ENCODE measurements at regions not wholly inside any gene's neighbourhood (a gene's known extent, or its start where the extent isn't known, plus 50 kb on each side); places are given as distances from the start of the nearest gene placed in this dataset.

- no peak overlapping the region for H3K4me3 ChIP-seq (ENCODE audit: extremely low read depth, insufficient read depth, low read length, poor library complexity, severe bottlenecking)
- no peaks in the 10 kb centered on the region for H3K4me1 ChIP-seq (ENCODE audit: control insufficient read depth, insufficient read depth, low read length, poor library complexity, severe bottlenecking)
- H3K9me3 ChIP-seq (ENCODE audit: control insufficient read depth, low read length): peaks cover 4% of the 10 kb centered on the region
- H3K36me3 ChIP-seq (ENCODE audit: control insufficient read depth, insufficient read depth, low read length): no peaks in the 10 kb centered on the region
- 100% methylated on average over 1 of the region's 2 CpGs; no CpG with 5 or more reads in 1 of the 2 experiments for WGBS, 2 experiments (ENCODE audit: insufficient coverage in 2 of 2)
- H3K27ac ChIP-seq (ENCODE audit: low read depth, low read length, severe bottlenecking): no peak overlapping the region
These were observed 1145.3 kb downstream of the OTOL1 start for GRCh38 chr3:162641907-162642306.

GRCh38 chr3:162643245-162643644 is 1146.6 kb downstream of the OTOL1 start:
- Histone ChIP-seq H3K9me3 (ENCODE audit: control insufficient read depth, low read length) (peaks cover 12% of the 10 kb centered on the region), H3K4me3 (ENCODE audit: extremely low read depth, insufficient read depth, low read length, poor library complexity, severe bottlenecking) (no peak overlapping the region), H3K27ac (ENCODE audit: low read depth, low read length, severe bottlenecking) (no peak overlapping the region), H3K36me3 (ENCODE audit: control insufficient read depth, insufficient read depth, low read length) (no peaks in the 10 kb centered on the region), H3K4me1 (ENCODE audit: control insufficient read depth, insufficient read depth, low read length, poor library complexity, severe bottlenecking) (no peaks in the 10 kb centered on the region)
- WGBS, 2 experiments (ENCODE audit: insufficient coverage in 2 of 2): no CpG with 5 or more reads among the region's 2 CpGs

GRCh38 chr3:162647321-162647720 is 1150.7 kb downstream of the OTOL1 start:
- Histone ChIP-seq H3K4me3 (ENCODE audit: extremely low read depth, insufficient read depth, low read length, poor library complexity, severe bottlenecking) (no peak overlapping the region), H3K27ac (ENCODE audit: low read depth, low read length, severe bottlenecking) (no peak overlapping the region), H3K36me3 (ENCODE audit: control insufficient read depth, insufficient read depth, low read length) (no peaks in the 10 kb centered on the region), H3K9me3 (ENCODE audit: control insufficient read depth, low read length) (peaks cover 12% of the 10 kb centered on the region), H3K4me1 (ENCODE audit: control insufficient read depth, insufficient read depth, low read length, poor library complexity, severe bottlenecking) (no peaks in the 10 kb centered on the region)
- WGBS, 2 experiments (ENCODE audit: insufficient coverage in 2 of 2): 0 to 46% methylated on average over 1 to 2 of the region's 2 CpGs

GRCh38 chr3:162658003-162658402 is 1161.4 kb downstream of the OTOL1 start:
- peaks cover 5% of the 10 kb centered on the region for H3K9me3 ChIP-seq (ENCODE audit: control insufficient read depth, low read length)
- WGBS, 2 experiments (ENCODE audit: insufficient coverage in 2 of 2): no CpG with 5 or more reads among the region's 1 CpG
- no peaks in the 10 kb centered on the region for H3K36me3 ChIP-seq (ENCODE audit: control insufficient read depth, insufficient read depth, low read length)
- no peak overlapping the region for H3K27ac ChIP-seq (ENCODE audit: low read depth, low read length, severe bottlenecking)
- no peak overlapping the region for H3K4me3 ChIP-seq (ENCODE audit: extremely low read depth, insufficient read depth, low read length, poor library complexity, severe bottlenecking)
- H3K4me1 ChIP-seq (ENCODE audit: control insufficient read depth, insufficient read depth, low read length, poor library complexity, severe bottlenecking): no peaks in the 10 kb centered on the region

- Histone ChIP-seq H3K27ac (ENCODE audit: low read depth, low read length, severe bottlenecking) (no peak overlapping the region), H3K36me3 (ENCODE audit: control insufficient read depth, insufficient read depth, low read length) (no peaks in the 10 kb centered on the region), H3K4me3 (ENCODE audit: extremely low read depth, insufficient read depth, low read length, poor library complexity, severe bottlenecking) (no peak overlapping the region), H3K9me3 (ENCODE audit: control insufficient read depth, low read length) (no peaks in the 10 kb centered on the region), H3K4me1 (ENCODE audit: control insufficient read depth, insufficient read depth, low read length, poor library complexity, severe bottlenecking) (no peaks in the 10 kb centered on the region)
- no CpG with 5 or more reads among the region's 1 CpG for WGBS, 2 experiments (ENCODE audit: insufficient coverage in 2 of 2)
These were observed 1169.2 kb downstream of the OTOL1 start for GRCh38 chr3:162665684-162666391.

- Histone ChIP-seq H3K9me3 (ENCODE audit: control insufficient read depth, low read length) (no peaks in the 10 kb centered on the region), H3K36me3 (ENCODE audit: control insufficient read depth, insufficient read depth, low read length) (no peaks in the 10 kb centered on the region), H3K4me1 (ENCODE audit: control insufficient read depth, insufficient read depth, low read length, poor library complexity, severe bottlenecking) (no peaks in the 10 kb centered on the region), H3K27ac (ENCODE audit: low read depth, low read length, severe bottlenecking) (no peak overlapping the region), H3K4me3 (ENCODE audit: extremely low read depth, insufficient read depth, low read length, poor library complexity, severe bottlenecking) (no peak overlapping the region)
- WGBS, 2 experiments (ENCODE audit: insufficient coverage in 2 of 2): 94 to 96% methylated on average over 6 to 9 of the region's 10 CpGs
These were observed 1170.2 kb downstream of the OTOL1 start for GRCh38 chr3:162666835-162667234.

GRCh38 chr3:162670181-162670580 is 1173.6 kb downstream of the OTOL1 start:
- Histone ChIP-seq H3K4me1 (ENCODE audit: control insufficient read depth, insufficient read depth, low read length, poor library complexity, severe bottlenecking) (no peaks in the 10 kb centered on the region), H3K36me3 (ENCODE audit: control insufficient read depth, insufficient read depth, low read length) (no peaks in the 10 kb centered on the region), H3K27ac (ENCODE audit: low read depth, low read length, severe bottlenecking) (no peak overlapping the region), H3K9me3 (ENCODE audit: control insufficient read depth, low read length) (no peaks in the 10 kb centered on the region), H3K4me3 (ENCODE audit: extremely low read depth, insufficient read depth, low read length, poor library complexity, severe bottlenecking) (no peak overlapping the region)

GRCh38 chr3:162677475-162677874 is 1180.9 kb downstream of the OTOL1 start:
- H3K9me3 ChIP-seq (ENCODE audit: control insufficient read depth, low read length): no peaks in the 10 kb centered on the region
- H3K4me1 ChIP-seq (ENCODE audit: control insufficient read depth, insufficient read depth, low read length, poor library complexity, severe bottlenecking): no peaks in the 10 kb centered on the region
- WGBS, 2 experiments (ENCODE audit: insufficient coverage in 2 of 2): no CpG with 5 or more reads among the region's 1 CpG
- H3K36me3 ChIP-seq (ENCODE audit: control insufficient read depth, insufficient read depth, low read length): no peaks in the 10 kb centered on the region
- H3K27ac ChIP-seq (ENCODE audit: low read depth, low read length, severe bottlenecking): no peak overlapping the region
- H3K4me3 ChIP-seq (ENCODE audit: extremely low read depth, insufficient read depth, low read length, poor library complexity, severe bottlenecking): no peak overlapping the region

- H3K36me3 ChIP-seq (ENCODE audit: control insufficient read depth, insufficient read depth, low read length): no peaks in the 10 kb centered on the region
- 100% methylated on average over 2 of the region's 2 CpGs; no CpG with 5 or more reads in 1 of the 2 experiments for WGBS, 2 experiments (ENCODE audit: insufficient coverage in 2 of 2)
- H3K9me3 ChIP-seq (ENCODE audit: control insufficient read depth, low read length): no peaks in the 10 kb centered on the region
- no peak overlapping the region for H3K4me3 ChIP-seq (ENCODE audit: extremely low read depth, insufficient read depth, low read length, poor library complexity, severe bottlenecking)
- H3K4me1 ChIP-seq (ENCODE audit: control insufficient read depth, insufficient read depth, low read length, poor library complexity, severe bottlenecking): no peaks in the 10 kb centered on the region
- H3K27ac ChIP-seq (ENCODE audit: low read depth, low read length, severe bottlenecking): no peak overlapping the region
These were observed 1182.3 kb downstream of the OTOL1 start for GRCh38 chr3:162678941-162679340.

- no peaks in the 10 kb centered on the region for H3K4me1 ChIP-seq (ENCODE audit: control insufficient read depth, insufficient read depth, low read length, poor library complexity, severe bottlenecking)
- 61 to 64% methylated on average over 3 of the region's 3 CpGs for WGBS, 2 experiments (ENCODE audit: insufficient coverage in 2 of 2)
- no peak overlapping the region for H3K27ac ChIP-seq (ENCODE audit: low read depth, low read length, severe bottlenecking)
- H3K36me3 ChIP-seq (ENCODE audit: control insufficient read depth, insufficient read depth, low read length): no peaks in the 10 kb centered on the region
- no peaks in the 10 kb centered on the region for H3K9me3 ChIP-seq (ENCODE audit: control insufficient read depth, low read length)
- H3K4me3 ChIP-seq (ENCODE audit: extremely low read depth, insufficient read depth, low read length, poor library complexity, severe bottlenecking): no peak overlapping the region
These were observed 1187.7 kb downstream of the OTOL1 start for GRCh38 chr3:162684260-162684659.

GRCh38 chr3:162699291-162699690 is 1202.7 kb downstream of the OTOL1 start:
- no CpG with 5 or more reads among the region's 1 CpG for WGBS, 2 experiments (ENCODE audit: insufficient coverage in 2 of 2)
- Histone ChIP-seq H3K27ac (ENCODE audit: low read depth, low read length, severe bottlenecking) (no peak overlapping the region), H3K4me1 (ENCODE audit: control insufficient read depth, insufficient read depth, low read length, poor library complexity, severe bottlenecking) (no peaks in the 10 kb centered on the region), H3K4me3 (ENCODE audit: extremely low read depth, insufficient read depth, low read length, poor library complexity, severe bottlenecking) (no peak overlapping the region), H3K9me3 (ENCODE audit: control insufficient read depth, low read length) (no peaks in the 10 kb centered on the region), H3K36me3 (ENCODE audit: control insufficient read depth, insufficient read depth, low read length) (no peaks in the 10 kb centered on the region)
